ENCODE measurements at regions not wholly inside any gene's neighbourhood (a gene's known extent, or its start where the extent isn't known, plus 50 kb on each side); places are given as distances from the start of the nearest gene placed in this dataset.
"Not testable (repeated sequence)": the region's sequence is repeated elsewhere in the genome, so short reads cannot be mapped to it uniquely, and the experiment has no call there.

DNA sequence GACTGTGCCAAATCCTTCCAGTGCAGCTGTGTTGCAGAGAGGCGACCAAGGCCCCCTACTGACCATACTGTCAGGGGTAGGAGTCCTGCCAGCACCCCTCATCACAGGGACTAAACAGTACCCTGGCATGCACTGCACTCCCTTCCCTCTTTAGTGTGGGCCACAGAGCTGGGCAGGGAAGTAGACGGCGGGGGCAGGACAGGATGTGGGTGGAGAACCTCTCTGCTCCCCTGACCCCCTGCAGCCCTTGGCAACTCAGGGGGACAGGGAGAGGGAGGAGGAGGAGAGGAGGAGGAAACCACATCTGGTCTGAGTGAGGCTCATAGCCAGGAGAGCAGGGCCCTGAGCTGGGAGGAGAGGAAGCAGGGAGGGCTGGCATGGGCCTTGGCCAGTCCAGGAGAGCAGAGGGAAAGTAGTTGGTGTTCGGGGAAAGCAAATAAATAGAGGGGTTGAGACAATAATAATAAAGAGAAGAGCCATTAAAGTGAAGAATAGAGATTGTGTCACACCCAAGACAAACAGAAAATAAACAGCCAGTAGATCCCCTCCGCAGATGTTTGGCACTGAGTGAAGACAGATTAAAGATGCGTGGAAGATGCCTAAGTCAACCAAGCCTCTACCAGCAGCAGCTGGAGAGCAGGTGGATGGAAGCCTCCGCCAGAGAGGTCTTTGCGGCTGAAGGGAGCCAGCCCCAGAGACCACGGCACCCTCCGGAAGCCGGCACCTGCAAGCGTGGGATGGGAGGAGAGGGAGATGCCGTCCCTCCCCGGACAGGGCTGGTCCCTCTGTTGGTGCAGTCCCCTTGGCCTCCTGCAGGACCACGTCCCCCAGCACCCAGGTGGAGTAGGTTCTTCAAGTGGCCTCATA lies 61.5 kb downstream of the RPUSD4 start:
- no peak for DNase-seq (ENCODE audit: low read depth in 3 of 3, low spot score in 2 of 3)

DNA sequence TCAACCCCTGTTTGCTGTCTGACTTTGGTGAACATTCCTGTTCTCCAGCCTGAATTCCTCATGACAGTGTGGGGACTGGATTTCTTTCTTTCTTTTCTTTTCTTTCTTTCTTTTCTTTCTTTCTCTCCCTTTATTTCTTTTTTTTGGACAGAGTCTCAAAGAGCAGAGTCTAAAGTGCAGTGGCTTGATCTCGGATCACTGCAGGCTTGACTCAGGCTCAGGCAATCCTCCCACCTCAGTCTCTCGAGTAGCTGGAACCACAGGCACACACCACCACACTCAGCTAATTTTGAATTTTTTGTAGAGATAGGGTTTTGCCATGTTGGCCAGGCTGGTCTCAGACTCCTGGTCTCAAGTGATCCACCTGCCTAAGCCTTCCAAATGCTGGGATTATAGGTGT lies 63.1 kb downstream of the RPUSD4 start:
- DNase-seq (ENCODE audit: low read depth in 3 of 3, low spot score in 2 of 3), result no peak

DNA sequence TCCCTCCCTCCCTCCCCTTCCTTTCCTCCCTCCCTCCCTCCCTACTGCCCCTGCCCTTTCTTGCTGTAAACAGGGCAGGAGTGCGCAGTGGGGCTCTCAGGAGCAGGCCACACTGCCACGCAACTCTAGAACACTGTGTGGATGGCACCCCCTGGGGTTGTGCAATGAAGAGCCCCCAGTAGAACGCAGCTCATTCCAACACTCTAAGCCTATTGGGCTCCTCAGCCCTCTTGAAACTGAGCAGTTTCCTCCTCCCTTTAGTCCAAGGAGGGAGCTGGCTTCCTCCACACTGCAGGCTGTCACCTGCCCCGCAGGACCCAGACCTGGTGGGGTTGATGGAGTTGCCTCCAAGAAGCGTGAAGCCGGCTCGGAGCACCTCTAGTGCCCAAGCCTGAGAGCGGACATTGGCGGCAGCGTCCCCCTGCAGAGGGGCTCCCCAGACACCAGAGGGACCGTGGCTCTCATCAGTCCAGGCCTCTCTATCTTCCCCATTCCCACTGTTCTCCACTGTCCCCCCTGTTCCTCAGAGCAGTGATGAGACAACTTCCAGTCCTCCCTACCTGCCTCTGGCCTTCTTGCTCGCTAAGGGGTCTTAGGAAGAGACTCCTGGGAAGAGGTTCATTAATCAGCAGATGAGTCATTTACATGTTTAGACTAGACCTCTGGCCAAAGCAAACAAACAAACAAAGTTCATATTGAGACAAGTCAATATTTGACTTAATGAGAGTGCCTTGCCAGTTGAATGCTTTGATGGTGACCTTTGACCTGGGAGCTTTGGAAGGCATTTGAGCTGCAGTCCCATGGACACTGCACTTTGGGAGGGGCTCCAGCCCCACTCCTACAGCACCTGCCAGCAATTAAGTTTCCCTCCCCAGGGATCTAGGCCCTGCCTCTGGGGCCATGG lies 64.0 kb downstream of the RPUSD4 start:
- no peak for DNase-seq (ENCODE audit: low read depth in 3 of 3, low spot score in 2 of 3)

DNA sequence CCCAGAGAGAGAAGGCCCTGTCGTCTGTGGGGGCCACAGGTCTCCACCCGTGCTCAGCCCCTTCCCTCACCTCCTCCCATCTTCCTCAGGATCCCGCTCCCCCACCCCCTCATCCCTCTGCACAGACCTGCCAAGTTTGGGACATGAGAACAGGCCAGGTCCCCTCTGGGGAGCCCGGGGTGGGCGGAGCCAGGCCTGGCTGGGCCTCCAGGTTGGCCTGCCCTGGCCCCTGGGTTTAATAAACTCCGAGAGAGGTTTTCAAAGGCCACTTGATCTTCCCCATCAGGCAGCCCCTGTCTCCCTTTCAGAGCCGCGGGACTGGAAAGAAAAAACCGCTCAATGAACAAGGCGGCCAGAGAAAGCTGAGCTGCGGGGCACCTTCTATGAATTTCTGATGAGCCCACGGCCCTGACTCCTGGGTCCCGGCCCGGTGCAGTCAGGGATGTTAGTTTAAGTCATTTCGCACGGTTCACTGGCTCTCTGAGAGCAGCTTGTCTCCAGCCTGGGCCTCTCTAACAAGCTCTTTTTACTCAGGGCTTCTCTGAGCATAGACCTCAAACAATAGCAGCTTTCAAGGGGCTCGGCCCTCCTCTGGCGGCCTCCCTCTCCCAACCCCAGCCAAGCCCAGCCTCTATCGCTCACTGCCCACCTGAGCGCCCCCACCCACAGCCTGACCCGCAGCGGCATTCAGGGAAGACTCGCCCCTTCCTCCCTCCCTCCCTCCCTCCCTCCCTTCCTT lies 64.8 kb downstream of the RPUSD4 start:
- no peak for DNase-seq (ENCODE audit: low read depth in 3 of 3, low spot score in 2 of 3)

DNA sequence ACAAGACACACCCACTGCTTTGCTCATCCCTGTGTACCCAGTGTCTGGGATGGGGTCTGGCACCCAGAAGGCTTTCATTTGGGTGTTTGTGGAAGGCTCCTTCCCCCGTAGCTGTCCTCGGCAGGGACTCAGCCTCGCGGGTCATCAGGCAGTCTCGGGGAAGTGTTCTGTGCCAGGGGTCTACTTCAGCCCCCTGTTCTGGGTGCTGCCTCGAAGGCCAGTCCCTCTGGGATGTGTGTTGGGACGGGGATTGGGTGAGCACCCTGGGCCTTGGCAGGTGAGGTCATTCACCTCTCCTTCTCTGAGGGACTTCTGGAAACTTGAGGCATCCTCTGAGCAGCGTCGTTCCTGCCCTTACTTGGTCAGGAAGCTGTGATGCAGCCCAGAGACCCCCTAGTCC lies 65.5 kb downstream of the RPUSD4 start:
- no peak for DNase-seq (ENCODE audit: low read depth in 3 of 3, low spot score in 2 of 3)

DNA sequence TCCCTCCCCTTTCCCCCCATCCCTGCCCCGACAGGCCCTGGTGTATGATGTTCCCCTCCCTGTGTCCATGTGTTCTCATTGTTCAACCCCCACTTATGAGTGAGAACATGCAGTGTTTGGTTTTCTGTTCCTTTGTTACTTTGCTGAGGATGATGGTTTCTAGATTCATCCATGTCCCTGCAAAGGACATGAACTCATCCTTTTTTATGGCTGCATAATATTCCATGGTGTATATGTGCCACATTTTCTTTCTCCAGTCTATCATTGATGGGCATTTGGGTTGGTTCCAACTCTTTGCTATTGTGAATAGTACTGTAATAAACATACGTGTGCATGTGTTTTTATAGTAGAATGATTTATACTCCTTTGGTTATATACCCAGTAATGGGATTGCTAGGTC lies 68.0 kb downstream of the RPUSD4 start:
- not testable (repeated sequence) for DNase-seq (ENCODE audit: low read depth in 3 of 3, low spot score in 2 of 3)

DNA sequence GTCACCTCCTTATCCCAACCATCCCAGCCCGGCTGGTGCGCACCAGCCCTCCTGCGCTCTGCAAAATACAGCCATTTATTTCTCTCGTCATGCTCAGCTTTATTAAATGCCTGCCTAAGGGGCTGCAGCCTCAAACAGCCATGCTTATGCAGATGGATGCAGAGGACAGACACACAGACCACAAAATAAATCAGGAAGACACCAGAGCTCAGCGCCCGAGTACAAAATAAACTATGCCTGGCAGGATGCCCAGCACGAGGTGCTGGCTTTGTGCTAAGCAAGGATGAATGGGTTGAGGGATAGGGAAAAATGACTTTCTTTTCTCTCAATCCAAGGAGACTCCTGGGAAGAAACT lies 70.5 kb downstream of the RPUSD4 start:
- no peak for DNase-seq (ENCODE audit: low read depth in 3 of 3, low spot score in 2 of 3)

DNA sequence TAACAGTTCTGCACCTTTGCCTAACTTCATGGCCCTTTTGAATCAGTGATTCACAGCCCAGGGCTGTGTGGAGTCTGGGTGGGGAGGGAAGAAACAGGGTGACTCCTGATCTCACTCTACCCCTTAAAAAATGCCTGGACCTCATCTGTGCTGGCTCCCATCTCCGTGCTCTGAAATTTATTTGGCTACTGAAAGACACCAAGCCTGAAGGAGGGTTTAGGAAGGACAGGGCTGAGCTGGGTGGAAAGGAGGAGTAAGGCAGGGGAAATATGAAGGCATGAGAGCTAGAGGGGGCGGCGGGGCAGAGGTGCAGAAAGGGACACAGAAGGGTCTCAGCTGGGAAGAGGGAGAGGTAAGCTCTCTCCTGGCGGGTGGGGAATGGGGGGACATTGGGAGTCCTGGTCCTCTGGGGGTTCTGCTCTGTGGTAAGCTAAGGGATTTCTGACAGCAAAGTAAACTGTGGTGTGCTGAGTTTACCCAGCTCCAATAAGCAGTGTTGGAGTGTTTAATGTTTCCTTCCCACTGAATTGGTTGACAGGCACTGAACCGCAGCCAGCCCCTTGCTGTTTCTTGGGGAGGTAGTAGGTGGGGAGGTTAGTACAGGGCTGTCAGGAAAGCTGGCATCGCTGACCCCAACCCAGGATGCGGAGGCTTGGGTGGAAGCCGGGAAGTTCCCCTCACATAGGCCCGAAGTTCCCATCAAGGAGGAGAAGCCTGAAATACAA lies 71.1 kb downstream of the RPUSD4 start:
- DNase-seq (ENCODE audit: low read depth in 3 of 3, low spot score in 2 of 3), result no peak

DNA sequence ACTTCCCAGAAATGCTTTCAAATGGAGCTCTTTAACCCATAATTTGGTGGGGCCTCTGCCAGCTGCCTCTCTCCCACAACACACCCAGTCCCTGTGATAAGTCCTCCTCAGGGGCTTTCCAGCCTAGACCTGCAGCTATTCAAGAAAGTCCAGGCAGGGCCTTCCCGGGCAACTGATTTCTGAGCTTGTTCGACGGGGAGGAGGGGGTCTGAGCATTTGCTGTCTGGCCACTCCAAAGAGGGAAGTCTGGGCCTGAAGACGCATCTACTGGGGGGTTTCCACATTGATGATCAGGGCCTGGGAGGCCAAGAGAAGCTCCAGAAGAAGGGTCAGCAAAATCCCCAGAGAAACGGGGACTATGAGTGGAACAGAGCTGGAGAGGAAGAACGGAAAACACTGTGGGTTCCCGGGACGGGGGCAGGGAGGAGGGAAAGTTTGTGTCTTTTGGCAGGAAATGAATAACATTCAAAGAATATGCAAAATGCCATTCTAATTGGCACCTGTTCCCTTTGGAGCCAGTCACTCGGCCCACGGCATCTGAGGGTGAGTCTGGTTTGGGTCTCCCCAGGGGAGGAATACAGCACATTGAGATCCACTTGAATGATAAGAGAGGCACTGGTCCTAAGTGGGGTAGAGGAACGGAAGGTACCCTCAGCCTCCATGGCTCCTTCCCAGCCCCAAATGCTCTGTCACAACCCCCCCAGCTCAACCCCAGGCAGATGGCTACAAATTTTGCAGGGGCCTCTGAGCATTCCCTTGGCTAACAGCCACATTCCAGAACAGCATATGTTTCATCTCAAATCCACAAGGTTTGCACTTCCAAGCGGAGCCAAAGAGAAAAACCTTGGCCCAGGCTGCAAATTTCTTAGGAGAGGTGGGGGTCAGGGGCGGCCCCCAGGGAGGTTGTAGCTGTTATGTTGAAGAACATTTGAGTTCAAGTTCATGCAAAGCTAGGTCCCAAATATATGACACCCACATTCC lies 72.0 kb downstream of the RPUSD4 start:
- DNase-seq (ENCODE audit: low read depth in 3 of 3, low spot score in 2 of 3), result no peak

DNA sequence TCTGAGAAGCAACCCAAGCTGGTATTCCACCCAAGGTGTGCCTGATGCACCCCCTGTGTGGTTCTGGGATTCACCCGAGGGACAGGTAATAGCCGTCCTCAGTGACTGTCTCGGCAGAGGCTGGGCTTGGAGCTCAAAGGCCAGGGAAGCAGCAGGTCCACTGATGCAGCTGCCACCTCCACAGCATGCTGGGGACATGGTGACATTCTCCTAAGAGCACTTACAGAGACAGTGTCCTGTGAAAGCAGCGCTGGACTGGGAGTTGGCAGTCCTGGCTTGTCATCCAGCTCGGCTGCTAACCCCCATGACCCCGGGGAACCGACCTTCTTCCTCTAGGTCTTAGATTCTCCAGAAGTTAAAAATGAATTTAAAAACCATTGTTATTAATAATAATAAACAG lies 72.8 kb downstream of the RPUSD4 start:
- no peak for DNase-seq (ENCODE audit: low read depth in 3 of 3, low spot score in 2 of 3)

DNA sequence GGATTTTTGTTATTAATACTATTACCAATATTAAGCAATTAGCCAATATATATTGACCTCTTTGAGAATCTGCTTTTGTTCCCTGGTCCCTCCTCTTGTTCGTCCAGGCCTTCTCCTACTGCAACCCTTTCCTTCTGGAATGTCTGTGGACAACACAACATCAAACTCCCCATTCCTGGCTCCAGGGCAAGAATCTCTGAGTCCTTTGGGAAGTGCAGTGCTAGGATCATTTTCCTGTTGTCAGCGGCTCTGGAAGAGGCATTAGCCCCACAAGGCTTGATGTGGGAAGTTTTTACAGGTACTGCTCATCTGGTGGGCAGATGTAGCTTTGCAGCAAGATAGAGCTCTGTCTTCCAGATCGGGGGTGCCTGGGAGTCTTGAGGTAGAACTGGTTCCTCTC lies 74.3 kb downstream of the RPUSD4 start:
- DNase-seq (ENCODE audit: low read depth in 3 of 3, low spot score in 2 of 3), result no peak

DNA sequence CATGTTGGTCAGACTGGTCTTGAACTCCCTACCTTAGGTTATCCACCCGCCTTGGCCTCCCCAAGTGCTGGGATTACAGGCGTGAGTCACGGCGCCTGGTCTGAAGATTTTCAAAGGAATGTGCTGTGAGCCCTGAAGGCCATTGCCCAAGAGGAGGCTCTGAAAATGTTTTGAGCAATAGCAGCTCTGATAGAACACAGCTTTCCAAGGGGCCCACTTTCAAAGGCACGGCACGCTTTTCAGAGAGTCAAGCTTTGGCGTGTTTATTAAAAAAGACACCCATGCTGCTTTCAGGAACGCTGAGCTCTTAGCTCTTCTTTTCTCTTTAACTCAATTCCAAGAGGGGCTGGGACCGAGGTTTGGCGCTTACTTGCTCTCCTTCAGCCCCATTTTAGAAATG lies 73.8 kb upstream of the CDON start:
- no peak for DNase-seq (ENCODE audit: low read depth in 3 of 3, low spot score in 2 of 3)

DNA sequence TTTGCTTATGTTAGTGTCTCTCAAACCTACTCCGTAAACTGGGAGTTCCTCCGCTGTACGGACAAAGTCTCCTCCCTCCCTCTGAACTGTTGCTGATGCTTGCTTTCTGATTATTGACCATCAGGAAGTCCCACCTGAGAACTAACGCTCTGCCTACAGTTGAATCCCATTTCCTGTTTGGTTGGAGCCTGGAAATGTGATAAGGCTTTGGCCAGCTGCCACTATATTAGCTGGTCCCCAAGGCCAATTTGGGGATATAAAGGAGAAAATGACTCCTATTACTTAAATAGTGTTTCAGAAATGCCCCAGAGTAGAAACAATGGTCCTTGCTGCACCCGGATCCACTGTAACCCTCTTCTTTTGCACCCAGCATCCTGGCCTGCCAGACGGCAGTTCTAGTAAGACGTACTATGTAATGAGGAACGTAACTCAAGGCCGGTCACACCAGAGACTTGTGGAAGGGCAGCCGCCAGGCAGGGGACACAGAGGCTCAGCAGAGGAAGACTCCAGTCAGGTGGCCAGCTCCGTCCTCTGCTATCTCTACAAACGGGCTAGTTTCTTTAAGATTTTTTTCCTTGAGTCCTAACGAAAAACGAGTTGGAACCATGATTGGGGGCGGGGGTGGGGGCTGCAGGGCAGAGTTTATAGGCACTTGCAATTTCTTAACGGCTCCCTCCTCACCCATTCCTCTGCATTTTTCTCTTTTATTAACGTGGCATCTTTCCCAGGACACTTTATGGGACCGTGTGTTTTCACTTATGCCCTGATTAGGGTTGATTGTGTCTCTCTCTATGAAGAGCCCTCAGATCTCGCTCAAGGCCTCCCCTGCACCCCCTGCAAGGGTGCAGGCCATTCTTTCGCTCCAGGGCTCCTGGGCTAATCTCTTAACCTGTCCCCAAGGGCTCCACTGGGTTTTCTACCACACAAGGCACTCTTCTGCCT lies 72.8 kb upstream of the CDON start:
- DNase-seq (ENCODE audit: low read depth in 3 of 3, low spot score in 2 of 3), result no peak

DNA sequence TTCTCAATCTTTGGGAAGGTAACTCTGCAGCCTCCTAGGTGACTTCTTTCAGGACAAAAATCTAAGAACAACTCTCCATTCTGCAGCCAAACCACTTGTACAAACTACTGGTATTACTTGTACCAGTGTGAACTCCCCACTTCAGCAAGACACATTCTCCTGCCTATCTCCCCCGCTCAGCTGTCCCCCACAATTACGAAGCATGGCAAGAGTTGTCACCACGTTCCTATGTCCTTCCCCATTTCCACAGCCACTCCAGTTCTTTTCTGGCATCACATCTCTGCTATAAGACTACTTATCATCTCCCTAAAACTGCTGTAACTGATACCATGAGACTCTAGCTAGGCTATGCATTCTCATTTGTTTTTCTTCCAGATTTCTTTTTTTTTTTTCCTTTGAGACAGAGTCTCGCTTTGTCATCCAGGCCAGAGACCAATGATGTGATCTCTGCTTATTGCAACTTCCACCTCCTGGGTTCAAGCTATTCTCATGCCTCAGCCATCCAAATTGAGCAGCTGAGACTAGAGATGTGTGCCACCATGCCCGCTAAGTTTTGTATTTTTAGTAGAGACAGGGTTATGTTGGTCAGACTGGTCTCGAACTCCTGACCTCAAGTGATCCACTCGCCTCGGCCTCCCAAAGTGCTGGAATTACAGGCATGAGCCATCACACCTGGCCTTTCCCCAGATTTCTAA lies 71.9 kb upstream of the CDON start:
- no peak for DNase-seq (ENCODE audit: low read depth in 3 of 3, low spot score in 2 of 3)

DNA sequence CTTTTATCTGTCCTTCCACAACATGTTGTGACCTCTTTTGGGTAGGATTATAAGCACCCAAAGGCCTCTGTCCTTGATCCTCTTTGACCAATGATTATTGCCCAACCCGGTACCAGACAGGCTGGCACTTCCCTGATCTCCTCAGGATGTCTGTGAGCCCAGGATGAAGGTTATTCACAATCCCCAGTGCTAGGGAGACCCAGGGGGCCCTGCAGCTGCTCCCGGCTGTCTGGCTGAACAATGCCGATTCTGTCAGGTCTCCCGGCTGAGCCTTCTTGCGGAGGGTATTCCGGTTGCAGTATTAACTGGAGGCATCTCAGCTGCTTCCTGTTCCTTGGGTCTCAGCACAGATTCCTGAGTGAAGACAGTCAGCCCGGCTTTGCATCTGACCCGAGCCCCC lies 71.2 kb upstream of the CDON start:
- no peak for DNase-seq (ENCODE audit: low read depth in 3 of 3, low spot score in 2 of 3)

DNA sequence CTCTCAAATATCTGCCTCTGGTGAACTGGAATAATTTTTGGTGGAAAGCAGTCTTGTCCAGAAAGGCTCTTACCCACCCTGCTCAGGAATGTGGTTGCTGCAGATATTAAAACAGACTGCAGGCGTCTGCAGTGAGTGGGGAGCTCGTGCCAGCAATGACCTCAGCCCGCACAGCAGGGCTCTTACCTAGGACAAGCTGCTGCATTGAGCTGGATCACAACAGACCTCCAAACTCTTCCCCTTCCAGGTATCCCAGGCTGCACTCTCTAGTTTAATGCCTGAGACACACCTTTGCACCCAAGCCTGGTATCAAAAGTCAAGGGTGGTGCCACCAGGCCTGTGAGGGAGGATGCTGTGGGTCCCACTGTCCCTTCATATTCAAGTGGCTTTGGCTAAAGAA lies 69.7 kb upstream of the CDON start:
- no peak for DNase-seq (ENCODE audit: low read depth in 3 of 3, low spot score in 2 of 3)

DNA sequence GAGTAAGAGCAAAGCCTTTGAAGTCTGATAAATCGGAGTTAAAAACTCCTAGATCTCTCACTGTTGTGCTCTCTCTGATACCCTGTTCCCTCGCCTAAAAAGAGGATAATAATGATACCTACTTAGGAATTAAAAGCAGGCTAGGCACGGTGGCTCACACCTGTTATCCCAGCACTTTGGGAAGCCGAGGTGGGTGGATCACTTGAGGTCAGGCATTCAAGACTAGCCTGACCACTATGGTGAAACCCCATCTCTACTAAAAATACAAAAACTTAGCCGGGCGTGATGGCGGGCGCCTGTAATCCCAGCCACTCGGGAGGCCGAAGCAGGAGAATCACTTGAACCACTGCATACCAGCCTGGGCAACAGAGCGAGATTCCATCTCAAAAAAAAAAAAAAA lies 68.1 kb upstream of the CDON start:
- not testable (repeated sequence) for DNase-seq (ENCODE audit: low read depth in 3 of 3, low spot score in 2 of 3)

Data from right renal cortex interstitium (tissue), 3 donors.